Kidney epithelial cell (primary cell): ENCODE measurements at regions not wholly inside any gene's neighbourhood (a gene's known extent, or its start where the extent isn't known, plus 50 kb on each side); places are given as distances from the start of the nearest gene placed in this dataset.

Experiments
- DNase-seq: peaks from one replicate; pipeline ENCODE4 v3.0.0-alpha.2; 2010; ENCODE audit warnings: low read depth
- H3K27me3 ChIP-seq: 2 replicates; pipeline ENCODE4 v1.6.0; 2011; ENCODE audit warnings: low read length; ENCODE audit not compliant: control insufficient read depth, insufficient read depth
- H3K36me3 ChIP-seq: 2 replicates; pipeline ENCODE4 v1.5.1; 2011; ENCODE audit warnings: low read length; ENCODE audit not compliant: control insufficient read depth, insufficient read depth
- H3K4me3 ChIP-seq: 2 replicates; pipeline ENCODE4 v1.5.1; 2011; ENCODE audit warnings: low read depth, mild to moderate bottlenecking, control low read depth, low read length
- TF ChIP-seq, protein P1 (sequence below): IDR thresholded peaks from 2 replicates; pipeline ENCODE4 v1.5.1; 2011; ENCODE audit warnings: mild to moderate bottlenecking, moderate library complexity, low read length, control low read depth, inconsistent platforms; ENCODE audit not compliant: insufficient read depth, poor library complexity, severe bottlenecking

DNA sequence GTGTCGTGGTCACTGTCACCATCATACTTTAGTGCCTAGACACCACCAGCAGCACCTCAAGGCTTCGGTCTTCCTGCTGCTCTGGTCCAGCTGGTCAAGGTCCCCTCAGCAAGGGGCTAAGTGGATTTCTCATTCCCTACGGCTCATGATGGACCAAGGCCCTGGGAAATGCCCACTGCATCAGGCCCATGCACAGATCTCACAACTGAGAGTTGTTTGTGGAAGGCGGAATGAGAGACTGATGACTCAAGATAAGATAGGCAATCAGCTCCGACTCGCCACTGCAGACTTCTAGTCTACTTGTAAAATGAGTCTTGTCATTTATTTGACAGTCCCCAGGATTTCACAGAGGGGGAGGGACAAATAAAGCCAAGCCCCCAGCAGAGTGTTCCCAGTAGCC, 108.4 kb upstream of the TBX20 start:
- Histone ChIP-seq H3K36me3 (no peaks in the 10 kb centered on the region), H3K27me3 (no peaks in the 10 kb centered on the region), H3K4me3 (no peak overlapping the region)
- DNase-seq = no peak
- TF ChIP-seq, protein P1, sequence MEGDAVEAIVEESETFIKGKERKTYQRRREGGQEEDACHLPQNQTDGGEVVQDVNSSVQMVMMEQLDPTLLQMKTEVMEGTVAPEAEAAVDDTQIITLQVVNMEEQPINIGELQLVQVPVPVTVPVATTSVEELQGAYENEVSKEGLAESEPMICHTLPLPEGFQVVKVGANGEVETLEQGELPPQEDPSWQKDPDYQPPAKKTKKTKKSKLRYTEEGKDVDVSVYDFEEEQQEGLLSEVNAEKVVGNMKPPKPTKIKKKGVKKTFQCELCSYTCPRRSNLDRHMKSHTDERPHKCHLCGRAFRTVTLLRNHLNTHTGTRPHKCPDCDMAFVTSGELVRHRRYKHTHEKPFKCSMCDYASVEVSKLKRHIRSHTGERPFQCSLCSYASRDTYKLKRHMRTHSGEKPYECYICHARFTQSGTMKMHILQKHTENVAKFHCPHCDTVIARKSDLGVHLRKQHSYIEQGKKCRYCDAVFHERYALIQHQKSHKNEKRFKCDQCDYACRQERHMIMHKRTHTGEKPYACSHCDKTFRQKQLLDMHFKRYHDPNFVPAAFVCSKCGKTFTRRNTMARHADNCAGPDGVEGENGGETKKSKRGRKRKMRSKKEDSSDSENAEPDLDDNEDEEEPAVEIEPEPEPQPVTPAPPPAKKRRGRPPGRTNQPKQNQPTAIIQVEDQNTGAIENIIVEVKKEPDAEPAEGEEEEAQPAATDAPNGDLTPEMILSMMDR = no peak

DNA sequence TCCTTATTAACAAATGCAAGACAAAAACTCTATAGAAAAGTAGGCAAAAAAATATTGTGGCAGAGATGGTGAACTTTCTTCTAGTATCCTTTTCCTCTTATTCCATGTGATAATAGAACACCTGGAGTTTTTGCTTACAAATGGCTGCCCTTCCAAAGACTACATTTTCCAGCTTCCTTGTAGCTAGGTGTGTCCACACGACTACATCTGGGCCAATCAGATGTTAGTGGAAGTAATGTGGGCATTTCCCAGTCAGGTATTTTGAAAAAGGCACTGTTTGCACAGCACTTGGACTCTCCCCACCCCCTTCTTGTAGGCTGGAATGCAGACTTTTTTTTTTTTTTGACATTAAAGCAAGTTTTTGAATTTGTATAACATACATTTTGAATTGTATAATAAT, 105.5 kb upstream of the TBX20 start:
- H3K27me3 ChIP-seq = no peaks in the 10 kb centered on the region
- H3K4me3 ChIP-seq = no peak overlapping the region
- TF ChIP-seq, protein P1 = no peak
- no peak for DNase-seq
- no peaks in the 10 kb centered on the region for H3K36me3 ChIP-seq

DNA sequence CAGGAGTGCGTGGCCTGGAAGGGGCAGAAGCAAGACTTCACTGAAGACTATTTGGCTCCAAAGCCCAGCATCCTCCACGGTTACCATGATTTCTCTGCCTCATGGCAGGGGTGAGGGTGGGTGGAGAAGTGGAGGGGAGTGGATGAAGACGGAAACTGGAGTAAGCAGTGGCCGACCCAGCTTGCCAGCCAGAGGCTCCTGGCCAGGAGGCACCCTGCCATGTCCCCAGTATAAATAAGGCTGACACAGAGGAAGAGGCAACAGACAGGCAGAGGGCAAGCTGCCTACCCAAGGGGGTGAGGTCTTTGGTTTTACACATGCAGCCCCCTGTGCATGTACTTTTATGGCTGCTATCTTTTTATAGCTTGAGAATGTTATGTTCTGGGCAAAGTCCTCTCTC, 102.6 kb upstream of the TBX20 start:
- Histone ChIP-seq H3K27me3 (no peaks in the 10 kb centered on the region), H3K4me3 (no peak overlapping the region), H3K36me3 (no peaks in the 10 kb centered on the region)
- TF ChIP-seq, protein P1 = no peak
- DNase-seq = no peak

DNA sequence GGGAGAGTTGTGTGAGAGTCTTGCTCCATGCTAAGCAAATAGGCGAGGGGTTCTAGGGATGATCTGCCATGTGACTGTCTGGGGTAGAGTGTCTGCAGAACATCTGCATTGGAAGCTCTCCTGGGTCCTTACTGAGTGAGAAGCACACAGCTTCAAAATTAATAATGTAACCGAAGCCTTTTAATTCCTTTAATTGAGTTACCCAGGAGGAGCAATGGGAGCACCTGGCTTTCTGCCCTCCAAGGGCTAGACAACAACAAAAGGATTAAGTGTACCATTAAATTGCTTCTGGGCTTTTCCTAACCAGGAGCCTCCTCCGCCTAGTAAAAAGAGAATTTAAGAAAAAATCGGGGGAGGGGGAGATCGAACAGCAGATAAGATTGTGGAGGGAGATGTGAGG, 102.0 kb upstream of the TBX20 start:
- Histone ChIP-seq H3K27me3 (no peaks in the 10 kb centered on the region), H3K4me3 (no peak overlapping the region), H3K36me3 (no peaks in the 10 kb centered on the region)
- TF ChIP-seq, protein P1 = no peak
- no peak for DNase-seq

DNA sequence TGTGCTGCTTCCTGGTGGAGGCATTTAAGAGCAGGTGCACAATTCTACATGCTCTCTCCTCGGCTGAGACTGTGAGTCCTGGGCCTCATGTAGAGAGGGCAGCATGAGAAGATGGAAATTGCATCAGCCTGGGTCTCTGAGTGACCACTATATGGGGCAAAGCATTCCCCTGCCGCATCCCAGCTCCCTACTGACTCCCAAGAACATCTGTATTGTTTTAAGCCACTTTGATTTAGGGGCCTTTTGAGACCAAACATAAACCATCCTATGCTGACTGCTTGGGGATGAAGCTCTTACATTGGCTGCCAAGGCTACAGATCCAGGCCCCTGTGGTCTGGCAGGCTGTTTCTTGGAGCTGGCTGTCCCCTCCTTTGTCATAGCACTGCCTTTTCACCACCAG, 101.3 kb upstream of the TBX20 start:
- no peak for DNase-seq
- TF ChIP-seq, protein P1 = no peak
- H3K36me3 ChIP-seq = no peaks in the 10 kb centered on the region
- H3K4me3 ChIP-seq = no peak overlapping the region
- H3K27me3 ChIP-seq = no peaks in the 10 kb centered on the region

DNA sequence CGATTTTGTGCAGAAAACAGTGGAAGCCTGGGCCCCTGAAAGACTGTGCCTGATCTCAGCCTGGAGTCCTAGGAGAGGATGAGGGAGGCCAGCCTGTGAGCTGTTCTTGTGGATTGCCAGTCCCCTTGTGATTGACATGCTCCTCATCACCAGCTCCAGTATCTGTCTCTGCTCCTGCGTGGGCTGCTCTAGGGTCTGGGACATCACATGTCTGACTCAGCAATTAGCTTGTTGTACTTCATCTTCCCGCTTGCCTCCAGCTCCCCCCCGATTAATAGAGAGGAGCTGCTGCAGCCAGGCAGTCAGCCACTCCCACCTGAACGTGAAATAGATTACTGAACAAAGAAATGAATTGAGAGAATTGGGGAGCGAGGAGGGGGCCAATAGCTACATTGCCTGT, 99.6 kb upstream of the TBX20 start:
- no peak for DNase-seq
- TF ChIP-seq, protein P1 = no peak
- H3K36me3 ChIP-seq = no peaks in the 10 kb centered on the region
- peaks cover 4% of the 10 kb centered on the region for H3K27me3 ChIP-seq
- no peak overlapping the region for H3K4me3 ChIP-seq
